ENCODE measurements at regions not wholly inside any gene's neighbourhood (a gene's known extent, or its start where the extent isn't known, plus 50 kb on each side); places are given as distances from the start of the nearest gene placed in this dataset.

DNA sequence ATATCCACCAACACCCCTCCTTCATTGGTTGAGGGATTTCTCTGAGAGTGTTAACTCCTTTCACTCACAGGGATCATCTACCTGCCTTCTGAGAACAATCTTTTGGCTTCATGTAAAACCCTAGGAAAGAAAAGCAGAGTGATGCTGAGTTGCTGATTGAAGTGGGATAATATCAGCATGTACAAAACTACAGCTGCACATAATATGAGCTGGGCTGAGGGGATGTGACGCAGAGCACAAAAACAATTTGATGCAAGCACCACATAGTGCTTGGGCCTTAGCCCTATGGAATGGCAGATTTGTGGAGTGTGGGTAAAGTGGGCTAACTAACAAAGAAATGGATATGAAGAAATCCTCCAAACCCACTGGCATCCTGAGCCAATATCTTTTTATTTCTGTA lies 267.6 kb upstream of the KCNH8 start:
- no peak for DNase-seq

GRCh38 chr3:18872466-18872865 lies 275.8 kb upstream of the KCNH8 start:
- DNase-seq = no peak

GRCh38 chr3:18870642-18871041 lies 277.7 kb upstream of the KCNH8 start:
- no peak for DNase-seq

DNA sequence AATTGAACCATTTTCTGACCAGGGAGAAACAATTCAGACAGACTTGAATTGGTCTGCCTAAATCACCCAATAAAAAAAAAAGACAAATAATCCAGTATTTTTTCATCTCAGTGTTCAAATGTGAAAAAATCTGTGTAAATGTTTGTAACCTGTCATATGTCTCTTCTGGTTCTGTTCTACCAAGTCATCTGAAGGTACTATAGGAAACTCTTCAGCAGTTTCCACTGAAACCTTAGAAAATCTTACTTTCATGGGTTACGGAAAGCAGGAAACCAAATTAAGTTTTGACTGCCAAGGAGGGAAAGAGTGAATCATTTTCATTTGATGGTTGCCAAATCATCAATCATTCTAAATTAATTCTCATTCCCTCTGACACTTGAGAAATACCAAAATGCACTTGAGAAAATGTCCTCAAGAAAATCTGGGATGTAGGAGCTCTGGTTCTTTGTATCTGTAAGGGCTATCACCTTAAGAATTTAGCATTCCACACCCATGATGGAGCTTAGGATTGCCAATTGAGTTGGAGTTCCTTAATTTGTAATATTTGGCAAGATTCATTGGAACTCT lies 278.2 kb upstream of the KCNH8 start:
- no peak for DNase-seq

- no peak for DNase-seq
These were observed 279.2 kb upstream of the KCNH8 start for GRCh38 chr3:18868911-18869689.

- DNase-seq = no peak
These were observed 281.4 kb upstream of the KCNH8 start for GRCh38 chr3:18866899-18867298.

- DNase-seq = no peak
These were observed 283.2 kb upstream of the KCNH8 start for GRCh38 chr3:18864933-18865731.

GRCh38 chr3:18862077-18862476 lies 286.2 kb upstream of the KCNH8 start:
- DNase-seq = no peak

- no peak for DNase-seq
These were observed 287.2 kb upstream of the KCNH8 start for GRCh38 chr3:18861137-18861536.

DNA sequence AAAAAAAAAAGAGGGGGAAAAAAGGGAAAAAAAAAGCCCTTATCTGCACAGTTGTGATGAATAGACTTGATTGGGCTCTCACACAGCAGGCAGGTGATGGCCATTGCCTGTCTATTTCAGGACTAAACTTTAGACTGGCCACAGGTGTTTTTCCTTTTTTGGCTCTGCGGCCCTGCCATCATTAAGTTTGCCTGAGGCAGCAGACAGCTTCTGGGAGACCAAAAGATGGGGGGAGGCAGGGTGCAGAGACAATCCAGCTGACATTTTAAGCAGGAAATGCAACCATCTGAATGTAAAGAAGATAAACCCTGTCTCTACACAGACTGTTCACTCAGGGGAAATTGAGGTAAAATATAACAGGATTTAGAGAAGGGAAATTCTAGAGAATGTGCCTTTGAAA lies 295.0 kb upstream of the KCNH8 start:
- DNase-seq = no peak

DNA sequence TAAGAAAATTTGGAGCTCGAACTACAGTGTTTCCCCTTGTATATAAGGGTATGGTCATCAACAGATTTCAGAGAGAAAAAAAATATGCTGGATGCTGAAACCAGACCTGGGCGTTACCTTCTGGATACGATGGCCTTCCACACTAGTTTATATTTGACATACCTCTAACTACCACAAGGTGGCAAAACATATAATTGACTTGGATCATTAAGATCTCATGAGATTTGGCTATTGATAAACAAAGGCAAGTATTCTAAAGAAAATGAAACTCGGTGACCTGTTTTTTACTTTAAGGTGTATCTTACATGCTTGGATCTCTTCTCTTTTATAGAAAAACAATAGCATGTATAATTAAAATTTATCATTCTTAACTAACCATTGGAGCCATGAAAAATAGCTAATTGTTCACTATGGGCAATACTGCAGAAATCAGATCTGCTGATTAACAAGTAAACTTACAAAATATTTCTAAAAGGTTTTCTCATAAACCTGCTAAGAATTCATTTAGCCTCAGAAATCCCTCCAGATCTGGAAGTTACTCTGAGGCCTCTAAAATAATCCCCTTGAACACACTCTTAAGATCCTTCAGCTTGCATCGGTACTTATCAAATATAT lies 300.6 kb upstream of the KCNH8 start:
- no peak for DNase-seq

DNA sequence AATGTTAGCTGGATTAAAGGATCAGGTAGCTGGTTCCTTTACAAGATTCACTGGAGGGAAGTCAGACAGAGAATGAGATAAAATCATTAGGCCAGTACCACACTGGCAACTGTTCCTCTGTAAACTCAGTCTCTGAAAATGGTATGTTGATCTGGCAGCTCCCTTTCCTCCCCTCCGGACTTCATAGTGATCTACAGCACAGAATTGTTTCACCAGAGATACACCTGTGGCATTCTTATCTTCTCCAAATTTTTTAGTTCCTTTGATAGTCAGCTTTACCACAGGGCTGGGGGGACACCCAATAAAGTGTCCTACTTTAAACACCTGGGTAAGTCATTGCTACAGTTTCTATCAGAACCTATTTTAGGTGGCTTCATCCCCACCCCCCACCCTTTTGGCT lies 304.3 kb upstream of the KCNH8 start:
- DNase-seq = no peak

GRCh38 chr3:18843188-18843587 lies 305.1 kb upstream of the KCNH8 start:
- no peak for DNase-seq

DNA sequence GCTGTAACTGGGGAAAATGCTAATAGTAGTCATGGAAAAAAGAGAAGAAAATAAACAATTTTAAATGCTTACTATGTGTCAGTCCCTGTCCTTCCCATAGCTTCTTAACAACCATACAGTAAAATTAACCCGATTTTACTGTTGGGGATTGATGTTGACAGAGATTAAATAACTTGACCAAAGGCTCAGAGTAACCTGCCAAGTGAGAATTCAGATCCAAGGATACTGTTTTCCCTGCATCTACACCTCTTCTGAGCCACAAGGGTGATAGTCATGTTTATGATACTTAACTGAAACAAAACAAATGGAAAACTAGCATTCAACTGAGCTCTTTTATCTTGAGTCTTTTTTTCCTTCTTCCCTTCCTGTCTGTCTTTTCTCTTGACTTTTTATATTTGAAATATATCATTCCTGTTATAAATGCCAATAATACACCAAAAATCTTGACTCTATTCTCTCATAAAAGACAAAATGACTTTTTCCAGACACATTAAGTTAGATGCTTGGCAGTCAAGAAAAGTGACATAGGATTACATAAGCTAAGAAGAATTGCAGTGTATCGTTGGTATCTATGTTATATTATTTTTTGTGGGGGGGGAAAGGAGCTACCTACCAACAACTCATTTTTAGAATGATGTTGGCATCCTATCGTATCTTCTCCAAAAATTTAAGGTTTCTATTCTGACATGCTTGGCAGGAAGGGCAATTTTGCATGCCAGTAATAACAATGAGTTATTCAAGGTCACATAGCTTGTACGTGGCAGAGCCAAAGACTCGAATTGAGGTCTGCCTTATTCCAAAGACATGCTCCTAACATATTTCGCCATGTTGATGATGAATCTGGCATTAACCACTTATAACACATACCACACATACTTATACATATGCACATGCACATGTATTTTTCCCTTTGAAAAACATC lies 306.6 kb upstream of the KCNH8 start:
- no peak for DNase-seq

DNA sequence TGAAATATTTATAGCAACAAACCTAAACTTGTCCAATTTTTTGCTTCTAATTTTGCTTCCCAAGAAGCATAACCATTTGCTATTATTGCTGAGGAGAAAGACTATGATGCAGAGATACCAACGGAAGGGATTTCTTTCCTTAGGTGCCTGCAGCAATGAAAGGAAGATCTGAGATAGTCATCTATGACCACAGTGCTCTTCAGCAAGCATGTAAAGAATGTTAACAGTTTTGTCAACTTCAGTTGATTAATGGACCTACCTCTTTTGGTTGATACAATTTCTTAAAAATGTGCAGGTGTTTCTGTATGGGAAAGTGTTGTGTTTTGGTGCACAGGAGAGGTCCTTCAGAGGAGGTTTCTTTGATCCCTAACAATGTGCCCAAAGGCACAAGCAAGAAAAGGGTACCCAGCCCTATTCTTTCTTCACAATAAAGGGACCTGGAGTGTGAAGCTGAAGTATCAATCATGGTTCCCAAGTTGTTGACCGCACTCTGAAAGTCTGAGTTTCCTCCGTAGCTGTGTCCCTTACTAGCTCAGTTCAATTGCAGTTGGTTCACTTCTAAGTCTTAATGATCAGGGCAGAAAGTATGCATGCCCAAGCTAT lies 307.7 kb upstream of the KCNH8 start:
- no peak for DNase-seq

DNA sequence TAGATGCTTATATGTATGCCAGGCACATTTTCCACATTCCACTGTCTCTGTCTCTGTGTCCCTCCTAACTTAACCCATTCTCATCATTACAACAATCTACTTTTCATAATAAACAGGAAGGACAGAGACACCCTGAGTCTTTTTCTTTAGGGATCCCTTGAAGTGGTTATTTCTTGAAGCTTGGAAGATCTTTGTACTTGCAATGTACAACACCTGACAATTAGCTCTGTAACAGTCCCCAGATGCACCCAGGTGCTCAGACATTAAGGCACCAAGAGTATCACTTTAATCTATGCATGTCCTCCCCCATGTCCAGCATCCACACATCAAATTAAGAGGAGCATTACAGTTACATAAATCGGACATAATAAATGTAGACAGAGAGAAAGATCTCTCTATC lies 309.6 kb upstream of the KCNH8 start:
- no peak for DNase-seq

- DNase-seq = no peak
These were observed 311.1 kb upstream of the KCNH8 start for GRCh38 chr3:18837137-18837755.

DNA sequence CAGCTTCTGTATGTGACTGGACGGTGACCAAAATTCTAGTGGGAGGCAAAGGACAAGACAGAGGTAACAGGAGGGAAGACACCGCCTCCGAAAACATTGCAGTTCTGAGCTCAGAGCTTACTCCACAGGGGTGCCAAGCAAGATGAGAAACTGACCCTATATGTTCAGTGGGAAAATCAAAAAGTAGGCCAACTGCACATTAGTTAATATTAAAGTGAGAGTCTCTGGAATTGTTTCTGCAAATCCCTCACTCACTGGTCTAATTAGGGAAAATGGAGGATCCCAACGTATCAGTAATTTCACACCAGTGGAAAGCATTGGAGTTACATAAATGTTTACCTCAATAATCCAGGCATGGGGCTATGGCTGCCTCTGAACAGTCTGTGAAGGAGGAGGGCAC lies 313.3 kb upstream of the KCNH8 start:
- DNase-seq = no peak

- no peak for DNase-seq
These were observed 318.2 kb upstream of the KCNH8 start for GRCh38 chr3:18830087-18830486.

DNA sequence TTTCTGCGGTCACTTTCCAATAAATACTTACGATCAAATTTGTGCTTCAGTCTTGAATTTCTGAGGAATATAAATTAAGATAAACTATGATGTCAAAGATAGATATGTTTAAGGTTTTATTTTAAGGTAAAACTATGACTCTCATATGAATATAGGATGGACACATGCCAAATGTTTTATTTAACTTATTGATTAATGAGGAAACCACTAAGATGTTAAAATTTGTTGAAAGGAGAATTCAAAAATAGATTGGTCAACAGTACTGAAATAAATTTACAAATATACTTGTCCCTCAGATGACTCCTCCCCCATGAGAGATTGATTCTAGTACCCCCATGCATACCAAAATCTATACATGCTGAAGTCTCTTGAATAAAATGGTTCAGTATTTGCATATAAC lies 319.7 kb upstream of the KCNH8 start:
- DNase-seq = no peak

DNA sequence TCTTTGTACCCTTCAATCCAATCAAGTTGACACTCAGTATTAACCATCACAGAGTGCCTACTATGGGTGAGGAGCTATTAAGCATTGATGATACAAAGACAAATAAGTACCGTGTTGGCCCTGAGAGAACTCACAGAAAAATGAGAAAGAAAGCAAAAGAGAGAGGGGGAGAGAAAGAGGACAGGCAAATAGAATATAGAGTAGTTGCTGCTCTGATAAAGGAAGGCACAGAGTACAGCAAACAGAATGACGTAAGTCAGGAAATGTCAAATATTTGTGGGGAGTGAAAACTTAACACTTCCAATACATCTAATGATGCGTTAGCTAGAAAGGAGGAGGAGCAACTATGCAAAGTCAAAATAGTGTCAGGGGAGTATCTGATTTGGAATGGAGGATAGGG lies 320.6 kb upstream of the KCNH8 start:
- no peak for DNase-seq

DNA sequence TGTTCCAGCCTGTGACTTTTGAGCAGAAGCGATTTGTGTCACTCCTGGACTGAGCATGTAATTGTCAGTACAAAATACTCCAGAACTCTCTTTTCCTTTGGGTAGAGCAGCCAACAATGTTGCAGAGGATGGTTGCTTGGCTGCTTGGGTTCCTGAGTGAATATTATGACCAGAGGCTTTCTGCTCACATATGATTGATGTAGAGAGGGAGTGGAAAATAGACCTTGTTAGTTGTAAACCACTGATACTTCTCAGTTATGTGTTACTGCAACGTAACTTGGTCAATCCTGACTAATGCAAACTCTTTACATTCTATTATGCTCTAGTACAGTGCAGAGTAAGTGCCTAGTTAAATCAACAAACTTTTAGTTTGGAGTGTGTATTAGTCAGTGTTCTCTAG lies 322.6 kb upstream of the KCNH8 start:
- no peak for DNase-seq

All from activated CD4-positive, alpha-beta T cell treated with anti-CD3 and anti-CD28 coated beads, Interleukin-2, amount 50 U/mL, for 4 hours (primary cell).